RWPE1 (cell line): ENCODE measurements at regions not wholly inside any gene's neighbourhood (a gene's known extent, or its start where the extent isn't known, plus 50 kb on each side); places are given as distances from the start of the nearest gene placed in this dataset.

ENCODE experiments used
- CTCF ChIA-PET: fragments of 350-600 bp; sonication (Branson Sonifier 250); formaldehyde crosslinking; extraction: SDS; loops from one replicate; lab custom pipeline; 2021; lab: Yijun Ruan, JAX
- POLR2A ChIA-PET: fragments of 400-600 bp; formaldehyde crosslinking; extraction: SDS; loops from one replicate; lab custom pipeline; 2020; ENCODE audit warnings: antibody characterized with exemption; ENCODE audit not compliant: low non-redundant PET; lab: Yijun Ruan, JAX
- DNase-seq: peaks from one replicate; pipeline ENCODE4 v3.0.0; 2012; ENCODE audit warnings: low spot score
- H3K27ac ChIP-seq: fragments of 450-650 bp; 2 replicates; pipeline ENCODE4 v1.5.1; 2017
- TF ChIP-seq, protein P1 (sequence below): fragments of 450-650 bp; conservative IDR thresholded peaks from 2 replicates; pipeline ENCODE4 v1.5.1; 2017; ENCODE audit warnings: low read depth, mild to moderate bottlenecking

DNA sequence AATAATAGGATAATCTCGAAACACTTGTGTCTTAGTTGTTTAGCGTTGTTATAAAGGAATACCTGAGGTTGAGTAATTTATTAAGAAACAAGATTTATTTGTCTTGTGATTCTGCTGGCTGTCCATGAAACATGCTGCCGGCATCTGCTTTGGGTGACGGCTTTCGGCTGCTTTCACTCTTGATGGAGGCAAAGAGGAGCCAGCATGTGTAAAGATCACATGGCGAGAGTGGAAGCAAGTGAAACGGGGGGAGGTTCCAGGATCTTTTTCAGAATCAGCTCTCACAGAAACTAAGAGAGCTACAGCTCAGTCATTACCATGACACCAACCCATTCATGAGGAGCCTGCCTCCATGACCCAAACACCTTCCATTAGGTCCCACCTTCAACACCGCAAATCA lies 402.8 kb downstream of the CDC14C start:
- CTCF ChIA-PET, result no interaction called here
- DNase-seq, result no peak
- POLR2A ChIA-PET, result no interaction called here
- no peak overlapping the region for H3K27ac ChIP-seq
- TF ChIP-seq, protein P1, sequence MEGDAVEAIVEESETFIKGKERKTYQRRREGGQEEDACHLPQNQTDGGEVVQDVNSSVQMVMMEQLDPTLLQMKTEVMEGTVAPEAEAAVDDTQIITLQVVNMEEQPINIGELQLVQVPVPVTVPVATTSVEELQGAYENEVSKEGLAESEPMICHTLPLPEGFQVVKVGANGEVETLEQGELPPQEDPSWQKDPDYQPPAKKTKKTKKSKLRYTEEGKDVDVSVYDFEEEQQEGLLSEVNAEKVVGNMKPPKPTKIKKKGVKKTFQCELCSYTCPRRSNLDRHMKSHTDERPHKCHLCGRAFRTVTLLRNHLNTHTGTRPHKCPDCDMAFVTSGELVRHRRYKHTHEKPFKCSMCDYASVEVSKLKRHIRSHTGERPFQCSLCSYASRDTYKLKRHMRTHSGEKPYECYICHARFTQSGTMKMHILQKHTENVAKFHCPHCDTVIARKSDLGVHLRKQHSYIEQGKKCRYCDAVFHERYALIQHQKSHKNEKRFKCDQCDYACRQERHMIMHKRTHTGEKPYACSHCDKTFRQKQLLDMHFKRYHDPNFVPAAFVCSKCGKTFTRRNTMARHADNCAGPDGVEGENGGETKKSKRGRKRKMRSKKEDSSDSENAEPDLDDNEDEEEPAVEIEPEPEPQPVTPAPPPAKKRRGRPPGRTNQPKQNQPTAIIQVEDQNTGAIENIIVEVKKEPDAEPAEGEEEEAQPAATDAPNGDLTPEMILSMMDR, result no peak

DNA sequence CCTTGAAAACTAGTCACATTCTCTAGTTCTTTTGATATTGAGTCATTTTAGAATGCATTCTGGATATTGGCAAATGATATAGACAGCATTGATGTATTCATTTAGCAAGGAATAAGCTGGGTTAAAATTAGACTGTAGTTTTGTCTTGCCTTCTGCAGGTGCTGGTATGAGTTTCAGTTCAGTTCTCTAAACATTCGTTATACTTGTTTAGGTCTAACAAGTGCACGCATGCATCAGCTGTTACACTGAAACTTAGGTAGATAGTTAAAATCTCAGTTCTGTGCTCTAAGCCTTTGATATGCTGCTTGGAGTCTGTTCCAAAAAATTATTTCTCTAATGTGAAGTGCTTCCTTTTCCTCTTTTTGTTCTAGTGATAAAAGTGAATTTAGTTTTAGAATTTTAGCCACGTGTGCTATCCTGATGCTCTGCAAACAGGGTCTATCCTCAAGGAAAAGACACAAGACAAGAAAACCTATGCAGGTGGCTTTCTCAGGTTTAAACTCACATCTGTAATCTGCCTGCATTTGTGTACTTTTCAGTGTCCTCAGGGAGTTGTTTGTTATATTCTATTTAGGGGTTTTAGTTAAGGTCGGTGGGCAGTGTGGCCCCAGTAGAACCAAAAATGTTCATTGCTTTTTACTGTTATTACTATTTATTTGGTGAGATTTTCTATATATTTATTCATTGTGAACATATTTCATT lies 409.0 kb downstream of the CDC14C start:
- TF ChIP-seq, protein P1, result no peak
- H3K27ac ChIP-seq, result no peak overlapping the region
- no peak for DNase-seq
- CTCF ChIA-PET, result no interaction called here
- POLR2A ChIA-PET, result no interaction called here

DNA sequence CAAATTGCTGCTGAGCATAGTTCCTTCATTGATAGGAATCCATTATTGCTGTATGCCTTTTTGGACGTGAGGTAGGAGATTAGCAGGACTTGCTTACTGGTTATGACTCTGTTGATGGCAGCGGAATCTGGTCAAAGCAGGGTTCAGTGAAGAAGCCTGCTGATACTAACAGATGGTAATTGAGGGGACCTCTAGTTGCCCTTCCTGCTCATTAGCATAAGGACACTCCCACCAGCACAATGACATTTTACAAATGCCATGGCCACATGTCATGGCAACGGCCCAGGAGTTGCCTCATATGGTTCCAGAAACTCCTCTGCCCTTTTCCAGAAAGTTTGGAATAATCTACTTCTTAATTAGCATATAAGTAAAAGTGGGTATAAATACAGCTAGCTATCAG lies 417.5 kb downstream of the CDC14C start:
- no peak for DNase-seq
- CTCF ChIA-PET, result interaction anchor here (0.7 kb wide), 1 partner anchor 286 kb away, joined by 3 read pairs; no protein-coding TSS in a partner anchor
- TF ChIP-seq, protein P1, result no peak
- no peak overlapping the region for H3K27ac ChIP-seq
- POLR2A ChIA-PET, result no interaction called here

DNA sequence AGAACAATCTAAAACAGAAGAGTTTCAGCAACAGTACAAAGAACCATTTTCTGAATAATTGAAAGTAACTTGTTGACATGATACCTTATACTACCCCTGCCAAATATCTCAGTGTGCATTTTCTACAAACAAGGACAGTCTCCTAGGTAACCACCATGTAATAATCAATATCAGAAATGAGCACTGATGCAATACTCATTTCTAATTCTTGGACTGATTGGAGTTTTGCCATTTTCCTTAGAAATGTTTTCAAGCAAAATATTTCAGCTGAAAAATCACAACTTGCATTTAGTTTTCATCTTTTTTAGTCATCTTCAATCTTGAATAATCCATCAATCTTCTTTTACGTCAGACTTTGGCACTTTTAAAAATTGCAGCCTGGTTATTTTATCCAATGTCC lies 420.2 kb downstream of the CDC14C start:
- no peak overlapping the region for H3K27ac ChIP-seq
- TF ChIP-seq, protein P1, result no peak
- ChIA-PET POLR2A (no interaction called here), CTCF (no interaction called here)
- DNase-seq, result no peak

DNA sequence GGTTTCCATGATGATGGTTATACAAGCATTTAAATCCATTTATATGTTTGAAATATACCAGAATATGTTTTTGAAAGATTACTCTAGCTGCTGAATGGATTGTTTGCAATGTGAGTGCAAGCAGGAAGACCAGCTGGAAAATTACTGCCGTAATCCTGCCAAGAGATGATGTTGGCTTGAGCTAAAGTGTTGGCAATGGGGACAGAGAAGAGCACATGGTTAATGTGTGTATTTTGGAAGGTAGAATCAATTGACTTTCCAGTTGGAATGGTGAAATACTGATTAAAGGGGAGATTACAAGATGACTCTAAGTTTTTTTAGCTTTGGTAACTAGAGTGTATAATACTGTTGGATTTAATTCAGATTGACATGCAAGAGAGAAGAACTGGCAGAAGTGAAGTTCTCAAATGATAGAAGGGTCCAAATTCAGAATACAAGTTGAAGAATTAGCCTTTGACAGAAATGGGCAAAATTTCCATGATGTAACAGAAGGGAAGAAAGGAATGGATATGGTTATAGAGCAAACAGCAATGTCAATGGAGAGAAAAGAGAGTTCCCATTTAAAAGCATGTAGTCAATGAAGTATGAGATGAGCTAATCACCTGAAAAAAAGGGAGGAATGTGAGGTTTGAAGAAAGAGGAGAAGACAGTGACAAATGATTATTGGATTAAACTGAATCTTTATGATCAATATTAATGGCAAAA lies 422.0 kb downstream of the CDC14C start:
- TF ChIP-seq, protein P1, result no peak
- H3K27ac ChIP-seq, result no peak overlapping the region
- DNase-seq, result no peak
- CTCF ChIA-PET, result no interaction called here
- POLR2A ChIA-PET, result no interaction called here

DNA sequence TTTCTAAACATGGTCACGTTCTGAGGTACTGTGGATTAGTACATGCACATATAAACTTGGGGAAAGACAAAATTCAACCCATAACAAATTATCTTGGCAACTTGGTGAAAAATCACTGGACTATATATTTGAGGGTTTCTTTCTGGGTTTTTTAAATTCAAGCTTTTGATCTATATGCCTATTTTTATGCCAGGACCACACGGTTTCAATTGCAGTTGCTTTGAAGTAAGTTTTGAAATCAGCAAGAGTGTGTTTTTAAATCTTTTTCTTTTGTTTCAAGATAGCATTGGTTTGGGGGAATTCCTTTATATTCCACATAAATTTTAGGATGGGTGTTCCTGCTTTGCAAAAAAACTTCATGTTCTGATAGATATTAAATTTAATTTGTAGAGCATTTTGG lies 406.4 kb upstream of the VWC2 start:
- TF ChIP-seq, protein P1, result no peak
- H3K27ac ChIP-seq, result no peak overlapping the region
- ChIA-PET POLR2A (no interaction called here), CTCF (no interaction called here)
- DNase-seq, result no peak
